HCT116 (cell line): ENCODE measurements at regions not wholly inside any gene's neighbourhood (a gene's known extent, or its start where the extent isn't known, plus 50 kb on each side); places are given as distances from the start of the nearest gene placed in this dataset.

Source experiments
- ATAC-seq: fragments of 200-7000 bp; cut with Tn5 transposase; 2 replicates; pipeline ENCODE4 v1.9.1; 2020; ENCODE audit warnings: mild to moderate bottlenecking, moderate library complexity
- BruUV-seq: library from RNA; stranded (reverse); fragments of 400-500 nt; replicated peaks from 2 replicates; lab custom pipeline; 2021; lab: Mats Ljungman, UMichigan
- CTCF ChIA-PET: fragments of 300-600 bp; sonication (Branson Sonifier 250); formaldehyde crosslinking; loops from one replicate; lab custom pipeline; 2021; ENCODE audit warnings: antibody characterized with exemption; lab: Charles Lee
- POLR2A ChIA-PET: fragments of 300-600, 350-600 bp; sonication (Branson Sonifier 250); formaldehyde crosslinking; loops from one replicate; lab custom pipeline; 2021; ENCODE audit warnings: antibody characterized with exemption; lab: Charles Lee
- RAD21 ChIA-PET, 2 experiments: fragments of 300-600 bp; sonication (Branson Sonifier 250); formaldehyde crosslinking; loops; one replicate each; lab custom pipeline; 2023; ENCODE audit warnings: low total read pairs in 2 of 2; ENCODE audit not compliant: uncharacterized antibody in 2 of 2, unreplicated experiment in 2 of 2, low non-redundant PET in 1 of 2; lab: Charles Lee
- DNase-seq: peaks from one replicate; pipeline ENCODE4 v3.0.0-alpha.2; 2010; ENCODE audit warnings: low read depth, low spot score
- H2AFZ ChIP-seq: fragments of 200-600 bp; shearing (Covaris generic), sonication (generic); 2 replicates; pipeline ENCODE4 v1.6.1; 2017; ENCODE audit warnings: low read depth, mixed run types, mixed read lengths, antibody characterized with exemption, low read length; ENCODE audit not compliant: poor library complexity, severe bottlenecking
- H3K27ac ChIP-seq: 2 replicates; pipeline ENCODE4 v1.5.1; 2012; ENCODE audit warnings: low read depth, low read length
- H3K27me3 ChIP-seq: fragments of 200-600 bp; sonication (generic); 2 replicates; pipeline ENCODE4 v1.6.1; 2016; ENCODE audit warnings: mixed run types, low read length, mixed read lengths; ENCODE audit not compliant: insufficient read depth
- H3K36me3 ChIP-seq, 2 experiments: fragments of 200-500 bp in 1 of 2; fragments of 200-600 bp in 1 of 2; sonication (Bioruptor generic) in 1 of 2; sonication (generic) in 1 of 2; 2 replicates each; pipeline versions ENCODE4 v1.5.1 to v1.6.1; 2014 to 2016; ENCODE audit warnings: low read length in 2 of 2, inconsistent platforms in 1 of 2, mixed read lengths in 1 of 2, mixed run types in 1 of 2; ENCODE audit not compliant: insufficient read depth in 2 of 2, control insufficient read depth in 1 of 2
- H3K4me1 ChIP-seq, 2 experiments: fragments of 200-600 bp in 1 of 2; sonication (generic) in 1 of 2; 2 replicates each; pipeline versions ENCODE4 v1.5.1 to v1.6.1; 2012 to 2017; ENCODE audit warnings: low read length in 2 of 2, inconsistent platforms in 1 of 2, mild to moderate bottlenecking in 1 of 2, mixed read lengths in 1 of 2, mixed run types in 1 of 2, moderate library complexity in 1 of 2; ENCODE audit not compliant: insufficient read depth in 2 of 2, control insufficient read depth in 1 of 2
- H3K4me2 ChIP-seq: fragments of 200-600 bp; sonication (generic); 2 replicates; pipeline ENCODE4 v1.6.1; 2017; ENCODE audit warnings: mixed run types, low read length, mixed read lengths
- H3K4me3 ChIP-seq, 2 experiments: fragments of 200-600 bp in 1 of 2; sonication (generic) in 1 of 2; replicated peaks in 1 of 2; 2 replicates each; pipeline ENCODE4 v1.5.1; 2011 to 2016; ENCODE audit warnings: low read length in 2 of 2, control low read depth in 1 of 2, low read depth in 1 of 2, mild to moderate bottlenecking in 1 of 2, mixed read lengths in 1 of 2, mixed run types in 1 of 2
- H3K79me2 ChIP-seq: fragments of 200-600 bp; sonication (generic); 2 replicates; pipeline ENCODE4 v1.6.1; 2017; ENCODE audit warnings: mild to moderate bottlenecking, mixed run types, low read length, moderate library complexity, mixed read lengths; ENCODE audit not compliant: insufficient read depth
- H3K9ac ChIP-seq: fragments of 200-600 bp; sonication (generic); 2 replicates; pipeline ENCODE4 v1.6.1; 2016; ENCODE audit warnings: low read length, mixed read lengths
- H3K9me2 ChIP-seq: fragments of 200-600 bp; sonication (generic), shearing (Covaris generic); 2 replicates; pipeline ENCODE4 v1.6.1; 2017; ENCODE audit warnings: mixed run types, mild to moderate bottlenecking, moderate library complexity; ENCODE audit not compliant: insufficient read depth
- H3K9me3 ChIP-seq, 2 experiments: fragments of 200-500 bp in 1 of 2; fragments of 200-600 bp in 1 of 2; sonication (Bioruptor generic) in 1 of 2; sonication (generic) in 1 of 2; 2 replicates each; pipeline ENCODE4 v1.6.1; 2014 to 2017; ENCODE audit warnings: low read length in 2 of 2, mixed read lengths in 2 of 2, inconsistent platforms in 1 of 2, low read depth in 1 of 2, mild to moderate bottlenecking in 1 of 2, mixed run types in 1 of 2, moderate library complexity in 1 of 2; ENCODE audit not compliant: control insufficient read depth in 1 of 2, insufficient read depth in 1 of 2
- H4K20me1 ChIP-seq: fragments of 200-600 bp; sonication (generic), shearing (Covaris generic); 2 replicates; pipeline ENCODE4 v1.6.1; 2017; ENCODE audit warnings: mixed run types, mild to moderate bottlenecking, moderate library complexity; ENCODE audit not compliant: insufficient read depth
- ATF3 ChIP-seq: IDR thresholded peaks from 2 replicates; pipeline ENCODE4 v1.6.1; 2012
- CTCF ChIP-seq, 3 experiments: fragments of 200-600 bp in 1 of 3; sonication (generic) in 1 of 3; IDR thresholded peaks in 2 of 3; conservative IDR thresholded peaks in 1 of 3; 2 replicates each; pipeline ENCODE4 v1.5.1; 2012 to 2017; ENCODE audit warnings: low read depth in 2 of 3, low read length in 2 of 3, antibody characterized with exemption in 1 of 3, borderline replicate concordance in 1 of 3, control low read depth in 1 of 3, mild to moderate bottlenecking in 1 of 3, mixed read lengths in 1 of 3, mixed run types in 1 of 3, moderate library complexity in 1 of 3; ENCODE audit not compliant: insufficient read depth in 1 of 3
- EGR1 ChIP-seq: IDR thresholded peaks from 2 replicates; pipeline ENCODE4 v1.6.1; 2012; ENCODE audit warnings: low read depth
- ELF1 ChIP-seq: IDR thresholded peaks from 2 replicates; pipeline ENCODE4 v1.6.1; 2012; ENCODE audit warnings: low read depth, borderline replicate concordance
- MAX ChIP-seq: IDR thresholded peaks from 2 replicates; pipeline ENCODE4 v1.6.1; 2012
- RAD21 ChIP-seq: IDR thresholded peaks from 2 replicates; pipeline ENCODE4 v1.6.1; 2012; ENCODE audit warnings: low read depth, mild to moderate bottlenecking
- SP1 ChIP-seq: IDR thresholded peaks from 2 replicates; pipeline ENCODE4 v1.6.1; 2012; ENCODE audit warnings: low read depth
- TCF7L2 ChIP-seq: IDR thresholded peaks from 2 replicates; pipeline ENCODE4 v1.7.0; 2011; ENCODE audit warnings: borderline replicate concordance, inconsistent platforms; ENCODE audit not compliant: insufficient read depth, insufficient read length; ENCODE audit errors: extremely low read depth
- ZNF274 ChIP-seq: fragments of 200-500 bp; sonication (Bioruptor generic); IDR thresholded peaks from 2 replicates; pipeline ENCODE4 v1.6.1; 2014; ENCODE audit warnings: mild to moderate bottlenecking, low read depth, low read length, inconsistent platforms
- intact Hi-C: fragments of 100-400 bp; cut with micrococcal nuclease; formaldehyde crosslinking; loops from 2 replicates; pipeline ENCODE4 v1.10.0; 2022

GRCh38 chr4:137635108-137635507 is 102.8 kb upstream of the PCDH18 start:
- ATAC-seq (no peak), DNase-seq (no peak)
- Histone ChIP-seq H3K4me2 (no peak overlapping the region), H3K27ac (no peak overlapping the region), H3K36me3 (no peaks in the 10 kb centered on the region), H2AFZ (no peak overlapping the region), H3K4me1 (no peaks in the 10 kb centered on the region), H3K4me3 (no peak overlapping the region), H3K9me3 (no peaks in the 10 kb centered on the region), H4K20me1 (no peaks in the 10 kb centered on the region), H3K79me2 (no peaks in the 10 kb centered on the region), H3K9me2 (no peaks in the 10 kb centered on the region), H3K27me3 (no peaks in the 10 kb centered on the region), H3K9ac (no peak overlapping the region)
- TF ChIP-seq RAD21 (no peak), ELF1 (no peak), TCF7L2 (no peak), EGR1 (no peak), MAX (no peak), CTCF (IDR thresholded peaks at IDR 0.05 in 2 of 3, conservative IDR thresholded peaks at IDR 0.05 in 1 of 3; ENCODE audit: borderline replicate concordance in 1 of 3, insufficient read depth in 1 of 3, low read depth in 2 of 3, low read length in 2 of 3) (no peak), SP1 (no peak), ZNF274 (no peak), ATF3 (no peak)
- POLR2A ChIA-PET = no interaction called here
- RAD21 ChIA-PET = no interaction called here
- intact Hi-C loops = no loop called here
- no TSS peak for BruUV-seq
- CTCF ChIA-PET = no interaction called here
